ENCODE measurements at regions not wholly inside any gene's neighbourhood (a gene's known extent, or its start where the extent isn't known, plus 50 kb on each side); places are given as distances from the start of the nearest gene placed in this dataset.
"Not testable (repeated sequence)": the region's sequence is repeated elsewhere in the genome, so short reads cannot be mapped to it uniquely, and the experiment has no call there.

- peak; percentile 30 for DNase-seq
Observed at GRCh38 chr5:107063511-107063910, 607.2 kb downstream of the EFNA5 start.

- no peak for DNase-seq
Observed at GRCh38 chr5:107058803-107059202, 611.9 kb downstream of the EFNA5 start.

- peak; percentile 37 for DNase-seq
Observed at GRCh38 chr5:107058235-107058634, 612.5 kb downstream of the EFNA5 start.

- DNase-seq, result no peak
Observed at GRCh38 chr5:107056278-107056677, 614.5 kb downstream of the EFNA5 start.

- DNase-seq, result no peak
Observed at GRCh38 chr5:107047048-107047447, 623.7 kb downstream of the EFNA5 start.

GRCh38 chr5:107043665-107044064 lies 627.1 kb downstream of the EFNA5 start:
- no peak for DNase-seq

GRCh38 chr5:107040907-107041306 lies 629.8 kb downstream of the EFNA5 start:
- DNase-seq, result no peak

GRCh38 chr5:107032629-107033028 lies 638.1 kb downstream of the EFNA5 start:
- no peak for DNase-seq

GRCh38 chr5:107028938-107029337 lies 641.8 kb downstream of the EFNA5 start:
- no peak for DNase-seq

- DNase-seq, result no peak
Observed at GRCh38 chr5:107025712-107026497, 644.8 kb downstream of the EFNA5 start.

GRCh38 chr5:107023732-107024131 lies 647.0 kb downstream of the EFNA5 start:
- no peak for DNase-seq

GRCh38 chr5:107021575-107021974 lies 649.2 kb downstream of the EFNA5 start:
- DNase-seq, result no peak

- no peak for DNase-seq
Observed at GRCh38 chr5:107020626-107021025, 650.1 kb downstream of the EFNA5 start.

GRCh38 chr5:107017616-107018015 lies 653.1 kb downstream of the EFNA5 start:
- DNase-seq, result no peak

- no peak for DNase-seq
Observed at GRCh38 chr5:107012371-107012770, 658.4 kb downstream of the EFNA5 start.

GRCh38 chr5:107011605-107012004 lies 659.1 kb downstream of the EFNA5 start:
- no peak for DNase-seq

- DNase-seq, result no peak
Observed at GRCh38 chr5:107010060-107010459, 660.7 kb downstream of the EFNA5 start.

- DNase-seq, result no peak
Observed at GRCh38 chr5:107005653-107006052, 665.1 kb downstream of the EFNA5 start.

GRCh38 chr5:107005161-107005560 lies 665.6 kb downstream of the EFNA5 start:
- no peak for DNase-seq

- DNase-seq, result no peak
Observed at GRCh38 chr5:107002115-107002514, 668.6 kb downstream of the EFNA5 start.

- not testable (repeated sequence) for DNase-seq
Observed at GRCh38 chr5:106999506-106999905, 671.2 kb downstream of the EFNA5 start.

GRCh38 chr5:106986006-106986405 lies 684.7 kb downstream of the EFNA5 start:
- DNase-seq, result no peak

GRCh38 chr5:106985174-106985573 lies 685.6 kb downstream of the EFNA5 start:
- DNase-seq, result no peak

GRCh38 chr5:106979178-106979577 lies 691.6 kb downstream of the EFNA5 start:
- DNase-seq, result not testable (repeated sequence)

- not testable (repeated sequence) for DNase-seq
Observed at GRCh38 chr5:106978582-106979165, 692.1 kb downstream of the EFNA5 start.

Measured in NCI-H226 (cell line).